ENCODE measurements at regions not wholly inside any gene's neighbourhood (a gene's known extent, or its start where the extent isn't known, plus 50 kb on each side); places are given as distances from the start of the nearest gene placed in this dataset.

GRCh38 chr4:100302061-100303026 lies 112.1 kb upstream of the DDIT4L start:
- no peak for TF ChIP-seq CTCF (IDR thresholded peaks at IDR 0.05)

GRCh38 chr4:100299046-100299840 lies 109.0 kb upstream of the DDIT4L start:
- no peak for TF ChIP-seq CTCF (IDR thresholded peaks at IDR 0.05)

- no peak for TF ChIP-seq CTCF (IDR thresholded peaks at IDR 0.05)
These were observed 105.5 kb upstream of the DDIT4L start for GRCh38 chr4:100295792-100296191.

- TF ChIP-seq CTCF (IDR thresholded peaks at IDR 0.05), result no peak
These were observed 104.1 kb upstream of the DDIT4L start for GRCh38 chr4:100294356-100294755.

- TF ChIP-seq CTCF (IDR thresholded peaks at IDR 0.05), result no peak
These were observed 100.3 kb upstream of the DDIT4L start for GRCh38 chr4:100290585-100290984.

- no peak for TF ChIP-seq CTCF (IDR thresholded peaks at IDR 0.05)
These were observed 99.7 kb upstream of the DDIT4L start for GRCh38 chr4:100289946-100290345.

GRCh38 chr4:100289530-100289888 lies 99.2 kb upstream of the DDIT4L start:
- no peak for TF ChIP-seq CTCF (IDR thresholded peaks at IDR 0.05)

All from LNCAP (cell line).